NT2/D1 (cell line): ENCODE measurements at regions not wholly inside any gene's neighbourhood (a gene's known extent, or its start where the extent isn't known, plus 50 kb on each side); places are given as distances from the start of the nearest gene placed in this dataset.

Experiments used
- DNase-seq: peaks from one replicate; pipeline ENCODE4 v3.0.0-alpha.2; 2011; ENCODE audit warnings: low read depth, low spot score
- H3K27me3 ChIP-seq: 2 replicates; pipeline ENCODE4 v1.6.0; 2011; ENCODE audit warnings: mild to moderate bottlenecking; ENCODE audit not compliant: insufficient read length, insufficient read depth
- H3K36me3 ChIP-seq: 2 replicates; pipeline ENCODE4 v1.6.1; 2011; ENCODE audit warnings: mild to moderate bottlenecking, low read length, mixed read lengths; ENCODE audit not compliant: insufficient read depth, insufficient read length
- H3K4me1 ChIP-seq: 2 replicates; pipeline ENCODE4 v1.5.1; 2011; ENCODE audit not compliant: insufficient read depth, insufficient read length
- H3K4me3 ChIP-seq: 2 replicates; pipeline ENCODE4 v1.5.1; 2011; ENCODE audit warnings: low read depth; ENCODE audit not compliant: insufficient read length
- H3K9ac ChIP-seq: 2 replicates; pipeline ENCODE4 v1.6.0; 2011; ENCODE audit warnings: low read depth; ENCODE audit not compliant: insufficient read length
- H3K9me3 ChIP-seq: 2 replicates; pipeline ENCODE4 v1.5.1; 2011; ENCODE audit warnings: mild to moderate bottlenecking, low read length; ENCODE audit not compliant: insufficient read depth
- SUZ12 ChIP-seq: IDR thresholded peaks from 2 replicates; pipeline ENCODE4 v1.6.1; 2011; ENCODE audit not compliant: insufficient read length, insufficient read depth; ENCODE audit errors: extremely low read depth
- YY1 ChIP-seq: IDR thresholded peaks from 2 replicates; pipeline ENCODE4 v1.6.1; 2011; ENCODE audit not compliant: insufficient read length, insufficient read depth
- ZNF274 ChIP-seq: IDR thresholded peaks from 2 replicates; pipeline ENCODE4 v1.6.1; 2011; ENCODE audit warnings: mild to moderate bottlenecking, low read depth, low read length

DNA sequence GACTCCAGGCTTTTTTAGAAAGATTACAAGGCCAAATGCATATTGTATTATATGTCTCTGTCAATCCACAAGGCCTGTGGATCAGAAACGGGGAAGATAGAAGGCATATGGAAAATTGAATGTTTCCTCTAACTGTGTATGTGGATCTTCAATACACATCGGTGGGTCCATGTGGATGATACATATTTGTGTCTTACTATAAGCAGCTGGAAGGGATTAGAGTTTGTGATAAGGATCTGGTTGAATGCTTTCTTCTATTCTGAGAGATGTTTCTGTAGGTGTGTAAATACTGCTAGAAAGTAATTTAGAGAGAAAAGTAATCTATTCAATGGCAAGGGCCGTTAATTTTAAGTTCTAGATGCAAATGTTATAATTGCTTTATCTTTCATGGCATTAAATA, 137.8 kb upstream of the AKR1E2 start:
- Histone ChIP-seq H3K27me3 (no peaks in the 10 kb centered on the region), H3K4me1 (no peaks in the 10 kb centered on the region), H3K9me3 (0 out of 2 replicates have a peak, but pooled peaks cover 5% of the 10 kb centered on the region), H3K9ac (no peak overlapping the region), H3K36me3 (no peaks in the 10 kb centered on the region), H3K4me3 (no peak overlapping the region)
- TF ChIP-seq SUZ12 (no peak), ZNF274 (no peak), YY1 (no peak)
- no peak for DNase-seq

DNA sequence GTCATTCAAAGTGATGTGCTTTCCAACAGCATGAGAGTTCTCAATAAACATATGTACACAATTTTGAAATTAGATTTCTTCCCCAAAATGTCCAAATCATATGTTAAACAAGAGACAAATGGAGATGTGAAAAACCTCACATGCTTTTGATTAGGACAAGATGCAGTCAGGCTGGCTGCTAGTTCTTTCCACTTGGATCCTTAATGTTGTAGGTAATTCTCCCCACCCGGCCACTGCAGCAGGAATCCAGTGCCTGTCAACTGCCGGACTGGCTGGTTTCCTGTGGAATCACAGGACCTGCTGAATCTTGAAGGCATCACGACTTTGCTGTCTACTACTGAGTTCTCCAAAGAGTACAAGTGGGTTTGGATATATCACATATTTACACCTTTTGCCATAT, 138.6 kb upstream of the AKR1E2 start:
- no peak overlapping the region for H3K4me3 ChIP-seq
- no peak overlapping the region for H3K9ac ChIP-seq
- no peak for TF ChIP-seq SUZ12
- TF ChIP-seq YY1: no peak
- TF ChIP-seq ZNF274: no peak
- DNase-seq: no peak
- H3K27me3 ChIP-seq: no peaks in the 10 kb centered on the region
- 0 out of 2 replicates have a peak, but pooled peaks cover 5% of the 10 kb centered on the region for H3K9me3 ChIP-seq
- H3K4me1 ChIP-seq: no peaks in the 10 kb centered on the region
- H3K36me3 ChIP-seq: no peaks in the 10 kb centered on the region

DNA sequence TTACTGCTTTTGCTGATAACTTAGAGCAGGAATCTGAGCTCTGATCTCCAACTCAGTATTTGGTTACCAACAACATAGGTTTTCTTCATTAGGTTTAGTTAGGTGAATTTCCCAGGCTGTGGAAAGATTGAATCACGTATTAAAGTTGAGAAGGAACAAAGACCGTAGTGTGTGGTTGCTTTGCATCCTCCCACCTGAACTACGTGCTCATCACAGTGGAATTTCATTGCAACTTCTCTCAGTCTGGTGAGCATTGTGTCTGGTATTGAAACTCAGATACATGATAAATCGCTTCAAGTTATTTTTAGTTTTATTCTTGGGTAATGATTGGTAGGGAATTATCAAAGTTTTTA, 139.4 kb upstream of the AKR1E2 start:
- no peak overlapping the region for H3K9ac ChIP-seq
- no peak overlapping the region for H3K4me3 ChIP-seq
- 0 out of 2 replicates have a peak, but pooled peaks cover 5% of the 10 kb centered on the region for H3K9me3 ChIP-seq
- H3K4me1 ChIP-seq: no peaks in the 10 kb centered on the region
- DNase-seq: no peak
- H3K27me3 ChIP-seq: no peaks in the 10 kb centered on the region
- TF ChIP-seq YY1 (no peak), SUZ12 (no peak), ZNF274 (no peak)
- no peaks in the 10 kb centered on the region for H3K36me3 ChIP-seq

- no peak for TF ChIP-seq YY1
- no peak for TF ChIP-seq ZNF274
- TF ChIP-seq SUZ12: no peak
- Histone ChIP-seq H3K9me3 (0 out of 2 replicates have a peak, but pooled peaks cover 5% of the 10 kb centered on the region), H3K27me3 (no peaks in the 10 kb centered on the region), H3K9ac (no peak overlapping the region), H3K4me1 (no peaks in the 10 kb centered on the region), H3K4me3 (no peak overlapping the region), H3K36me3 (no peaks in the 10 kb centered on the region)
- no peak for DNase-seq
Observed at GRCh38 chr10:4685904-4686643, 139.9 kb upstream of the AKR1E2 start.

DNA sequence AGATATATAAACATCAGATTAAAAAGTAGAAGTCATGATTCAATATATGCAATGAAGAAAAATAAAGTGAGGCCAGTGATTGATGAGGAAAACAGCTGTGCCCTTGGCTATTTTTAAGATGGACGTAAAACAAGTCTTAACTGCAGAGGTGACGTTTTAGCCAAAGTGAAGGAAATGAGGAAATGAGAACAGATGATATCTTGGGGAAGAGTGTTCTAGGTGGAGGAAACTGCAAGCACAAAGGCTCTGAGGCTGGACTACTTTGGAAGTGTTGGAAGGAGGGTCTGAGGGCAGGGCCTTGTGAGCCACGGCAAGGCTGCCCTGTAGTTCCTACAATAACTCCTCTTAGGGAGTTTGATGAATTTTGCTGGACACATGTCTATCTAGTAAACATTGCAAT, 140.5 kb upstream of the AKR1E2 start:
- no peaks in the 10 kb centered on the region for H3K27me3 ChIP-seq
- H3K4me3 ChIP-seq: no peak overlapping the region
- no peaks in the 10 kb centered on the region for H3K36me3 ChIP-seq
- no peak for DNase-seq
- TF ChIP-seq SUZ12 (no peak), YY1 (no peak), ZNF274 (no peak)
- 0 out of 2 replicates have a peak, but pooled peaks cover 5% of the 10 kb centered on the region for H3K9me3 ChIP-seq
- no peak overlapping the region for H3K9ac ChIP-seq
- H3K4me1 ChIP-seq: no peaks in the 10 kb centered on the region

DNA sequence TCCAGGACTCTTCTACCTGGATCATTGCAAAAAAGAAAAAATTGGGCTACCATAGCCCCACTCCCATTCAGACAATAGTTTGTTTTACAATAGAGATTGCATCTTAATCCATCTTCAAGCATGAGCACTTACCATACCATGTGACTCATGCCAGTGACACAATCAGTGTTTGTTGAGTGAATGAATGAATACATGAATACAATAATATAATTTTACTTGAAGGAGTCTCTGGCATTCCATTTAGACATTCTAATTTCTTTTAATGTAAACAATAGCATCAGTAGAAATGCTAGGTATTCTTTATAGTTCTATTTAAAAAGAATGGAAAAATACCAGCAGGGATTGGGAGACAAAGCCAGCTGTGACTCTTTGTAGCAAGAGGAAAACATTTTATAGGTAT, 141.6 kb upstream of the AKR1E2 start:
- H3K9ac ChIP-seq: no peak overlapping the region
- no peaks in the 10 kb centered on the region for H3K4me1 ChIP-seq
- no peaks in the 10 kb centered on the region for H3K36me3 ChIP-seq
- no peak for DNase-seq
- TF ChIP-seq ZNF274 (no peak), YY1 (no peak), SUZ12 (no peak)
- H3K9me3 ChIP-seq: 0 out of 2 replicates have a peak, but pooled peaks cover 2% of the 10 kb centered on the region
- no peaks in the 10 kb centered on the region for H3K27me3 ChIP-seq
- no peak overlapping the region for H3K4me3 ChIP-seq

- TF ChIP-seq SUZ12 (no peak), ZNF274 (no peak), YY1 (no peak)
- Histone ChIP-seq H3K36me3 (no peaks in the 10 kb centered on the region), H3K27me3 (no peaks in the 10 kb centered on the region), H3K9ac (no peak overlapping the region), H3K4me1 (no peaks in the 10 kb centered on the region), H3K4me3 (no peak overlapping the region), H3K9me3 (no peaks in the 10 kb centered on the region)
- DNase-seq: no peak
Observed at GRCh38 chr10:4683838-4684237, 142.2 kb upstream of the AKR1E2 start.
